HL-60 (cell line): ENCODE measurements at regions not wholly inside any gene's neighbourhood (a gene's known extent, or its start where the extent isn't known, plus 50 kb on each side); places are given as distances from the start of the nearest gene placed in this dataset.

ENCODE experiments used
- DNase-seq, 2 experiments: peaks; one replicate each; pipeline ENCODE4 v3.0.0-alpha.2; 2010 to 2020; ENCODE audit warnings: low read depth in 1 of 2, low spot score in 1 of 2
- H3K27ac ChIP-seq: fragments of 250-450 bp; sonication (Bioruptor Pico); replicated peaks from 2 replicates; pipeline ENCODE4 v1.5.1; 2020; ENCODE audit warnings: mild to moderate bottlenecking, moderate library complexity
- H3K27me3 ChIP-seq: fragments of 250-450 bp; sonication (Bioruptor Pico); 2 replicates; pipeline ENCODE4 v1.5.1; 2021; ENCODE audit warnings: mild to moderate bottlenecking, moderate library complexity; ENCODE audit not compliant: insufficient read depth, poor library complexity, severe bottlenecking
- H3K4me3 ChIP-seq: replicated peaks from 2 replicates; pipeline ENCODE4 v1.5.1; 2011; ENCODE audit warnings: mild to moderate bottlenecking, control low read depth, low read length; ENCODE audit not compliant: insufficient read depth
- CTCF ChIP-seq: IDR thresholded peaks from one replicate; pipeline ENCODE4 v1.5.1; 2011; ENCODE audit warnings: low read length, control low read depth, inconsistent platforms; ENCODE audit not compliant: insufficient read depth
- GABPA ChIP-seq: IDR thresholded peaks from 2 replicates; pipeline ENCODE4 v1.6.1; 2012; ENCODE audit warnings: low read depth
- POLR2AphosphoS5 ChIP-seq: IDR thresholded peaks from 2 replicates; pipeline ENCODE4 v1.6.1; 2012; ENCODE audit warnings: low read depth
- REST ChIP-seq: IDR thresholded peaks from 2 replicates; pipeline ENCODE4 v1.6.1; 2012; ENCODE audit warnings: low read depth; ENCODE audit not compliant: insufficient replicate concordance
- SPI1 ChIP-seq: IDR thresholded peaks from 2 replicates; pipeline ENCODE4 v1.6.1; 2012; ENCODE audit warnings: low read depth, mild to moderate bottlenecking, borderline replicate concordance

GRCh38 chr3:94673876-94674275 is 611.0 kb downstream of the NSUN3 start:
- H3K4me3 ChIP-seq, result no peak overlapping the region
- no peak for DNase-seq
- TF ChIP-seq CTCF (no peak), GABPA (no peak), REST (no peak), SPI1 (no peak), POLR2AphosphoS5 (no peak)
- no peak overlapping the region for H3K27ac ChIP-seq
- H3K27me3 ChIP-seq, result no peaks in the 10 kb centered on the region

GRCh38 chr3:94686208-94686607 is 623.3 kb downstream of the NSUN3 start:
- DNase-seq, result no peak
- TF ChIP-seq GABPA, result no peak
- TF ChIP-seq CTCF, result no peak
- no peak for TF ChIP-seq REST
- TF ChIP-seq SPI1, result no peak
- no peak for TF ChIP-seq POLR2AphosphoS5
- no peaks in the 10 kb centered on the region for H3K27me3 ChIP-seq
- no peak overlapping the region for H3K27ac ChIP-seq
- no peak overlapping the region for H3K4me3 ChIP-seq

GRCh38 chr3:94693997-94694640 is 631.3 kb downstream of the NSUN3 start:
- no peaks in the 10 kb centered on the region for H3K27me3 ChIP-seq
- TF ChIP-seq CTCF (no peak), GABPA (no peak), REST (no peak), POLR2AphosphoS5 (no peak), SPI1 (no peak)
- no peak for DNase-seq
- no peak overlapping the region for H3K27ac ChIP-seq
- no peak overlapping the region for H3K4me3 ChIP-seq
